AG09319 (cell line): ENCODE measurements at regions not wholly inside any gene's neighbourhood (a gene's known extent, or its start where the extent isn't known, plus 50 kb on each side); places are given as distances from the start of the nearest gene placed in this dataset.

Experiments used
- DNase-seq: peaks from one replicate; pipeline ENCODE4 v3.0.0-alpha.2; 2010; ENCODE audit warnings: low read depth; ENCODE audit errors: extremely low read depth
- CTCF ChIP-seq: IDR thresholded peaks from 2 replicates; pipeline ENCODE4 v1.5.1; 2011; ENCODE audit warnings: low read depth, mild to moderate bottlenecking, inconsistent platforms, low read length, moderate library complexity

- DNase-seq, result no peak
- no peak for TF ChIP-seq CTCF
Observed at GRCh38 chrX:22406201-22406737, 133.6 kb downstream of the CBLL2 start.

GRCh38 chrX:22409418-22409817, 136.7 kb downstream of the CBLL2 start:
- DNase-seq, result no peak
- no peak for TF ChIP-seq CTCF

- no peak for DNase-seq
- no peak for TF ChIP-seq CTCF
Observed at GRCh38 chrX:22424122-22424915, 151.6 kb downstream of the CBLL2 start.

GRCh38 chrX:22424919-22425318, 152.2 kb downstream of the CBLL2 start:
- no peak for TF ChIP-seq CTCF
- DNase-seq, result no peak

GRCh38 chrX:22429704-22430103, 157.0 kb downstream of the CBLL2 start:
- DNase-seq, result no peak
- no peak for TF ChIP-seq CTCF

- no peak for TF ChIP-seq CTCF
- no peak for DNase-seq
Observed at GRCh38 chrX:22430701-22431100, 158.0 kb downstream of the CBLL2 start.

- no peak for TF ChIP-seq CTCF
- no peak for DNase-seq
Observed at GRCh38 chrX:22433292-22434070, 160.8 kb downstream of the CBLL2 start.
